GM20000 (cell line): ENCODE measurements at regions not wholly inside any gene's neighbourhood (a gene's known extent, or its start where the extent isn't known, plus 50 kb on each side); places are given as distances from the start of the nearest gene placed in this dataset.

ENCODE experiments used
- DNase-seq: peaks from one replicate; pipeline ENCODE4 v3.0.0; 2012; ENCODE audit warnings: low spot score
- CTCF ChIP-seq: IDR thresholded peaks from 2 replicates; pipeline ENCODE4 v1.5.1; 2012; ENCODE audit warnings: mild to moderate bottlenecking, control low read depth; ENCODE audit errors: extremely low read depth, missing control alignments

- DNase-seq, result no peak
- no peak for TF ChIP-seq CTCF
Observed at GRCh38 chr6:150529646-150530045, 70.0 kb upstream of the PLEKHG1 start.

GRCh38 chr6:150531957-150532356 is 67.7 kb upstream of the PLEKHG1 start:
- no peak for DNase-seq
- TF ChIP-seq CTCF, result no peak

- TF ChIP-seq CTCF, result no peak
- no peak for DNase-seq
Observed at GRCh38 chr6:150534553-150534952, 65.1 kb upstream of the PLEKHG1 start.

- no peak for TF ChIP-seq CTCF
- DNase-seq, result no peak
Observed at GRCh38 chr6:150535151-150535804, 64.4 kb upstream of the PLEKHG1 start.

- no peak for TF ChIP-seq CTCF
- no peak for DNase-seq
Observed at GRCh38 chr6:150535818-150536220, 63.9 kb upstream of the PLEKHG1 start.

GRCh38 chr6:150536835-150537234 is 62.9 kb upstream of the PLEKHG1 start:
- TF ChIP-seq CTCF, result no peak

GRCh38 chr6:150537491-150537890 is 62.2 kb upstream of the PLEKHG1 start:
- no peak for TF ChIP-seq CTCF
- no peak for DNase-seq

More at GRCh38 chr6:150536835-150537234, 62.9 kb upstream of the PLEKHG1 start:
- no peak for DNase-seq
